RCC 7860 (cell line): ENCODE measurements at regions not wholly inside any gene's neighbourhood (a gene's known extent, or its start where the extent isn't known, plus 50 kb on each side); places are given as distances from the start of the nearest gene placed in this dataset.
"Not testable (repeated sequence)": the region's sequence is repeated elsewhere in the genome, so short reads cannot be mapped to it uniquely, and the experiment has no call there.

Experiments used
- DNase-seq: peaks from one replicate; pipeline ENCODE4 v3.0.0-alpha.2; 2015; ENCODE audit warnings: low spot score
- FAIRE-seq: peaks from 2 replicates; lab custom pipeline; 2012; peaks lifted over from hg19 to GRCh38; lab: Jason Lieb, UNC

DNA sequence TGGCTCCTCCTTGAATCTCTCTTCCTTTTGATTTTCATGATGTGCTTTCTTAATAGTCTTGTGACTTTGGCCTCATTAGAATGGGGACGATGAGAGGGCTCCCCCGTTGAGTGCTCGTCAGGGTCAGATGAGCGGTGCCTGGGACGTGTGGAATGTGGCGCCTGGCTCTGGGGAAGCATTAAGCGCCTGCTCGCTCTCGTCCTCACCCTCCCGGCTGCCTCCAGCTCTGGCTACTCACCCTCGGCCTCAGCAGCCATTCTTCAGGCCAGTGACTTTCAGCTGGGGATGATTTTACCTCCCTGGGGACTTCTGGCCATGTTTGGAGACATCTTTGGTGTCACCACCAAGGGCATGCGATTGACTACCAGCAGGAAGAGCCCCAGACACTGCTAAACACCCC, 69.7 kb downstream of the RPS6KA4 start:
- DNase-seq (no peak), FAIRE-seq (no peak)

DNA sequence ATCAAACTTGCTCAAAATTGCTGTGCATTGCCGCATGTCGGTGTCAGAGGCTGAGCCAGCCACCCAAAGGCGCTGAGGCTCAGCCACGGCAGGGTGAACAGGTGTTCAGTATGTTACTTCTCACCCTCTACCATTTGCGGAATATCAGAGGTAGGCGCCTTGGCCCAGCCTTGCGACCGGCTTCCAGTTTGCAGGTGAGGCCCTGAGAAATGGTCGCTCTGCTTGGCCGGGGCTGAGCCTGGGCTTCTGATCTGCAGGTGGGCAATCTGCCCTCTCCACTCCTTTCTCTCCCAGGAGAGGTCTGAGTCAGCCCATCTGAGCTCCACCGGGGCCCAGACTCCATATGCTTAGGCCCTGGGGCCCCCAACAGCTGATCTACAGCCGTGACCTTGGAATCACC, 71.0 kb downstream of the RPS6KA4 start:
- DNase-seq, result no peak
- FAIRE-seq, result no peak

DNA sequence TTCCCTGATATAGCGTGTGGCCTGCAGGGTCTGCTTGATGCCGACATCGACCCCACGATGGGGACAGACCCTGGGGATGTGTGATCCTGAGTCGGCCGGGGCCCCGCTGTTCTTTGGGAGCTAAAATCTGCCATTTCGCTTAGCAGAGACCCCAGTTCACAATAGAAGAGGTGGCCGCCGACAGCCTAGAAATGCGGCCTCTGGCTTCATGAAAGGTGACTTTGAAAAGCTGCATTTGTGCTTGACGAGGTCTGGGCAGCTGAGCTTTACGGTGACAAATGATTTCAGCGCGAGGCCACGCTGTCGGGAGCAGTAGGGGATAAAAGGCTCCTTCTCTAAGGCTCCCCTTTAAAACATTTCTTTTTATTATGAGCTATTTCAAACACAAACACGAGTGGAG, 71.7 kb downstream of the RPS6KA4 start:
- FAIRE-seq (no peak), DNase-seq (no peak)

DNA sequence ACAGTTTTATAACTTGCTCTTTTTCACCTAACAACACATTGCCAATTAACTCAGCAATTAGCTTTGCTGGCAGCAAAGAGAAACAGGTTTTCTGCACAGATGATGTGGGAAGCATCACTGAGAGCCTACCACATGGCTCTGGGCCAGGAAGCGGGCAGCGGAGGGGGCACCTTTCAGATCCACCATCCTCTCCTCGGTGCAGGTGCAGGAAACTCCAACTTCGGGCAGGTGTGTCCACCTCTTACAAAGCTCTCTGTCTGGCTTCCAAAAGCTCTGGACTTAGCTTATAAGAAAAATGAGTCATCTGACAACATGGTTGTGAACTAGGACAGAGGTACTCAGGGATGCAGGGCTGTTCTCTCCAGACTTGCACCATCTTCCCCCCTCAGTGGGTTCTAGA, 77.0 kb downstream of the RPS6KA4 start:
- DNase-seq (no peak), FAIRE-seq (no peak)

DNA sequence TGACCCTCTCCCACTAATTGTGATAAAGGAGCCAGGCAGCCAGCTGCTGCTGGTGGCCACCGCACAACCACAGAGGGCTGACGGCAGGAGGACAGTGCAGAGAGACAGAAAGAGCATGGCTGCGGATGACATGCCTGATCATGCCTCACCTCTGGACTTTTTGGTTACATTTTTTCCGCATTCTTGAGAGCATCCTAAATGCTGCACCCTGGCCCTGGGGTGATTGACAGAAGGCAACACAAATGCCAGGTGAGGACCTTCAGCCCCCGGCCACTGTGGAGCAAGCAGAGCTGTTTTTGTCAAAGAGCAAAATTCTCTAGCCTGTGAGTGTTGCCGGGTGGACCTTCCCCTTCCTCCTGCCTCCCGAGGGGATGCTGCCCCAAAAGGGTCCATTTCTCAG, 78.5 kb downstream of the RPS6KA4 start:
- FAIRE-seq (no peak), DNase-seq (no peak)

DNA sequence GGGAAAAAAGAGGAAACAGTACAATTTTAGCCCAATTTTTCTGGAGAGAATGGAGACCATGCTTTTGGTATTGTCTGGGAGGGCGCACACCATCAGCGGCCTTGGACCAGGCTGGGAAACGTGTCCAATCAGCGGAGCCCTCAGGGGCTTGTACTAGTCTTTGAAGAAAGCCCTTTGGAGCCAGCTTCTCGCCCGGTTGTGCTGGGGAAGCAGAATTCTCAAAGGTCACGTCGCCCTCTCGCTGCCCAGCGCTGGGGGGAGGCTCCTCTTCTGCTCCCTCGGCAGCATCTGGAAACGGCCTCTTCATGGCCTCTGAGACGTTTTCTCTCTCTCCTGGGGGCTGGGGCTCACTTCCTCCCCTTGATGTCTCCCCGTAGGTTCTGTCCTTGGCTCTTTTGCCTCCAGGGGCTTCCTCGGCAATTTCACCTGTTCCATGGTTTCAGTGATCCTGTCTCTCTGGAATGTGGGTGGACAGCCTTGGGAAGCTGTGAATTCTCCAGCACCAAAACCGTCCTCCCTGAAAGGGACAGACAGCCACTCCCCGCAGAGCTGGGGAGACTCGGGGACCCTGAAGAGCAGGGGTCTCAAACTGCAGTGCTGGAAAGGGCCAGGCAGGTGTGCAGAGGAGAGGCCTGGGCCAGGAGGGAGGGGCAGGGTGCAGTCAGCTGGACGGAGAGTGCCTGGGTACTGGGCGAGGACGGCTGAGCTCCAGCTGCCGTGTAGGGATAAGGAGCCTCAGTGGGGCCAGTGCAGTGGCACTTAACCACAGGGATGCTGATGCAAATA, 80.2 kb downstream of the RPS6KA4 start:
- FAIRE-seq (no peak), DNase-seq (no peak)

DNA sequence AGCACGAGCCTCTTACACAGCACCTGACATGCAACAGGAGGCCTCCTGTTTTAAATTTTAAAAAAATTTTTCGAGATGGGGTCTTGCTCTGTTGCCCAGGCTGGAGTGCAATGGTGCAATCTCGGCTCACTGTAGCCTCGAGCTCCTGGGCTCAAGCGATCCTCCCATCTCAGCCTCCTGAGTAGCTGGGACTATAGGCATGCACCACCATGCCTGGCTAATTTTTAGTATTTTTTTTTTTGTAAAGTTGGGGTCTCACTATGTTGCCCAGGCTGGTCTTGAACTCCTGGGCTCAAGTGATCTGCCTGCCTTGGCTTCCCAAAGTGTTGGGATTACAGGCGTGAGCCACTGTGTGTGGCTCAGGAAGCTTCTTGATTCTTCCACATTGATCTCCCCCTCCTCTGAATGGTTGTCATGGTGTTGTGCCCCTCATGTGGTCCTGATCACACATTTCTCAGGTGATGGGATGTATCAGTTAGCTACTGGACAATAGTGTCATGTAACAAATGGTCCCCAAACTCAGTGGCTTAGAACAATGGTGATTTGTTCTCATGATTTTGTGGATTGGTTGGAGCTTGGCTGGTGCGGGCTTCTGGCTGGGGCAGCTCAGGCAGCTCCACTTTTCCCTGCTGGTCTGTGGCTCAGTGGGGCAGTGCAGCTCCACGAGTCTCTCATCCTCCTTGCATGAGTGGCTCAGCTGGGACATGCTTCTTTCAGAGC, 81.0 kb downstream of the RPS6KA4 start:
- DNase-seq, FAIRE-seq: not testable (repeated sequence)

DNA sequence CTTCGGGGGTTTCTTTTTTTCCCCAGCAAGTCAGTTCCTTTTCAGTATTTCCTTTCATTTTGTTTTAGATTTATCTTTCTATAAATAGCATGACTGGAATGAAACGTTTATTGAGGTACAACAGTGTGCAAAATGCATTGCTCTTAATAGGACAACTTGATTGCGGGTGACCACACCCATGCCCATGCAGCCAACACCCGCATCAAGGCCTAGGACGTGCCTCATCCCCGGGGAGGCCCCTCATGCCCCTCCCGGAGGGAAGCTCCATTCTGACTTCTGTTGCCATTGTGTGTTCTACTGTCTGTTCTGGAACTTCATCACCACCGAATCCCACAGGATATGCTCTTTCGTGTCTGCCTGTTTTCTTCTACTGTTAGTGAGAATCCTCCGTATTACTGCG, 82.2 kb downstream of the RPS6KA4 start:
- FAIRE-seq, result no peak
- DNase-seq, result no peak

DNA sequence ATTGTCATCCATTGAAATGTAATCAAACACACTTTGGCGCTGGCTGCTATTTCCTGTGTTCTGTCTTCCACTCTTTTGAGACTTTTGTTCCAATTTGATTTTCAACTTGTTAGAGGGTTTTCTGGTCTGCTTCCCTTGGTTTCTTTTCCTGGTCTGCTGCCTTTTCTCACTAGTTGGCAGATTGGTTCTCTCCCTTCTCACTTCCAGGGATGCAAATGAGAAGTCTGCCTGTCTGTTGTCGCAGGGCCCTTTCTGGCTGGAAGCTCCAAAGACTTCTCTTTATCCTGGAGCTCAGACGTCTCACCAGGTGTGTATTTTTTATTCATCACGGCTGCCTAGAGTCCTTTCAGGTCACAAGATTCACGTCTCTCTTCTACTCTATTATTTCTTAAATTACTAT, 84.0 kb downstream of the RPS6KA4 start:
- FAIRE-seq, result no peak
- DNase-seq, result no peak

DNA sequence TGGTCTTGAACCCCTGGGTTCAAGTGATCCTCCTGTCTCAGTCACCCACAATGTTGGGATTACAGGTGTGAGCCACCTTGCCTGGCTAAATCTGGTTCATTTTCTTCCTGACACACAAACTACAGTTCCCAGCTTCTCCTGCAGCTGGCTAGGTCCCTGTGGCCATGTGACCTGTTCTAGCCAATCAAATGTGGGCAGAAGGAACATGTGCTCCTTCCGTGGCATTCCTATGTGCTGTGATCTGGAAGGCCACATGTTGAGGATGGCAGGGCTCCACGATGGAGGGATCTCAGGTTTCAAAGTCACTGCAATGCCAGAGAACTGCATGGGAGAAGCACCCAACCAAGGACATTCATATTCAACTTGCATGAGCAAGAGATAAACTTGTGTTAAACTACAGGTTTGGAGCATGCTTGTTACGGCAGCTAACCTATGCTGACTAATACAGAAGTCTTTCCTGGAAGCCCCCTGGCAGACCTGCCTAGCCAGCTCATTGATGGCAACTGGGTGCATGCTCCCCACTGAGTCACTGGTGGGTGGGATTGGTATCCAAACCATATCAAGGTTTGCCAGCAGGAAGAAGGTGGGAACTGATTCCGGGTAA, 86.0 kb downstream of the RPS6KA4 start:
- FAIRE-seq, result no peak
- DNase-seq, result no peak

DNA sequence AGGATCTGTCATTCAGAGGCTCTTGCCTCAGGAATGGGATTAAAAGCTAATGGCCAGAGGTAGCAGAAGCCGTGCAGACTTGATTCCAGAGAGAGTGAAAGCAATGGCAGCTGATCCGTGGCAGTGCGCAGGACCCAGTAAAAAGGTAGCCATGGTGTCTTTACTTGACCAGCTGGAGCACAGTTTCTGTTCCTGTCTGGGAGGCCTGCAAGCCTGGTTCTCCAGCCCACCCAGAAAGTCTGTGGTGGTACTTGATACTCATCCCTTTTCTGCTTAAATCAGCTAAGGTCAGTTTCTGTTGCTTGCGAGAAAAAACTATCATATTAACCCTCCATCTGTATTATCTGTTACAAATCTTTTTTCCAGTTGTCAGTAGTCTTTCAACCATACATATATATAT, 86.7 kb downstream of the RPS6KA4 start:
- DNase-seq, result no peak
- FAIRE-seq, result no peak

DNA sequence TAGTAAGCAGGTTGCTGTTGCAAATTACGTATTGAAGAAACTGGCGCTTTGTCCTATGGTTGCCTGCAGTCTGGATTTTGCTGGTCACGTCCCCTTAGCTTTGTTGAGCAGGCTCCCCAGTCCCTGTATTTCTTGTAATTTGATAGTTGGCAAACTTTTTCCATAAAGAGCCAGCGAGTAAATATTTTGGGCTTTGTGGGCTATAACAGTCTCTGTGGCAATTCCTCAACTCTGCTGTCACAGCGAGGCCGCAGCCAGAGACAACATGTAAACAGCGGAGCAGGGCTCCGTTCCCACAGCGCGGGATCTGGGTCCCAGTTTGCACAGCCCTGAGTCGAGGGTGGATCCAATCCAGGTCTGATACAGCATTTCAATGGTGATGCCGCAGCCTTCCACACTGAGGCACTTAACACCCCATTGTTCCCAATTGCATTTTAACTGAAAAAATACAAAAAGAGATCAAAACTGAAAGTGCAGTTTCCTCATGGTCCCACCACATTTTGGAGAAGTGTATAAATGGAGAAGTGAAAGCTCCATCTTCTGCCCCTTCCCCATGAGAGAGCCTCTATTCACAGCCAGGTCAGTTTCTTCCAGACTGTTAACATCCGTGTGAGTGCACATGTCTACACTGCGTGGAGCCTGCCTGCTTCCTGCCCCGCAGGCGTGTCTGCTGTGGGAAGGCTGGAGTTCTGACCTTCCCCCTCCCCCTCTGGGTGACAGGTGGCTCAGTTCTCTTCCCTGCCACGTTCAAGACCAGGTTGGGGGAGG, 89.1 kb downstream of the RPS6KA4 start:
- no peak for DNase-seq
- FAIRE-seq, result no peak

DNA sequence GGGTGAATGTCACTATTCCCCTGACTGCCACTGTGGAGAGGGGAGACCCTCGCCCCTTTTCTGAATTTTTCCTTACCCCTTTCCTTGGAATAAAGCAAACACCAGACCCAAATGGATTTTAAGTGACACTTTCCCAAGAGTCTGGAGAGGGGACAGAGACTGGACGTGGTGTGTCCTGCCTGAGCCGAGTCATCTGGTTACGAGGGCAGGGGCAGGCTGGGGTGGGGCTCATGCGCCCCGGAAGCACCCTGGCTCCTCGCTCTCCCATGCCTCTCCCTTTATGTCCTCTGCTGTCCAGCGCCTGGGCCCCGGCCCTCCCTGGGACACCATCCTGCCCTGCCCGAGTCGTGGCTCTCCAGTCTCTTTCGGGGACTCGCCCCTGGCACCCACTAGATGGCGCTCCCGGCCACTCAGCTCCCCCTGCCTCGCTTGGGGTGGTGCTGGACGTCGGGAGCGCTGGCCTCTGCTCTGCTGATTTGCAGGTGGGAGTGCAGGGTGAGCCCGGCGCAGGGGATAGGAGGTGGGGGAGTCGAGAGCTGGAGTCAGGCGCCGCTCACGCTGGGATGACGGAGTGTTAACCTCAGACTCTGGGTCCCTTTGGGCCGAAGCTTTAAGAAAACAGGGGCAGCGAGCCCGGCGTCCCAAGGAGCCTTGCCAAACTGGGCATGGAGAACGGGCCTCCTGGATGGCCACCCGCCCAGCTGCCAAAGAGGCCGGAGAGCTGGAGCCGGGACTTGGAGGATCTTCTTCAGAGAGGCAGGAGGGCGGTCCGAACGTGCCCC, 89.8 kb downstream of the RPS6KA4 start:
- FAIRE-seq (no peak), DNase-seq (peak; percentile 42)

DNA sequence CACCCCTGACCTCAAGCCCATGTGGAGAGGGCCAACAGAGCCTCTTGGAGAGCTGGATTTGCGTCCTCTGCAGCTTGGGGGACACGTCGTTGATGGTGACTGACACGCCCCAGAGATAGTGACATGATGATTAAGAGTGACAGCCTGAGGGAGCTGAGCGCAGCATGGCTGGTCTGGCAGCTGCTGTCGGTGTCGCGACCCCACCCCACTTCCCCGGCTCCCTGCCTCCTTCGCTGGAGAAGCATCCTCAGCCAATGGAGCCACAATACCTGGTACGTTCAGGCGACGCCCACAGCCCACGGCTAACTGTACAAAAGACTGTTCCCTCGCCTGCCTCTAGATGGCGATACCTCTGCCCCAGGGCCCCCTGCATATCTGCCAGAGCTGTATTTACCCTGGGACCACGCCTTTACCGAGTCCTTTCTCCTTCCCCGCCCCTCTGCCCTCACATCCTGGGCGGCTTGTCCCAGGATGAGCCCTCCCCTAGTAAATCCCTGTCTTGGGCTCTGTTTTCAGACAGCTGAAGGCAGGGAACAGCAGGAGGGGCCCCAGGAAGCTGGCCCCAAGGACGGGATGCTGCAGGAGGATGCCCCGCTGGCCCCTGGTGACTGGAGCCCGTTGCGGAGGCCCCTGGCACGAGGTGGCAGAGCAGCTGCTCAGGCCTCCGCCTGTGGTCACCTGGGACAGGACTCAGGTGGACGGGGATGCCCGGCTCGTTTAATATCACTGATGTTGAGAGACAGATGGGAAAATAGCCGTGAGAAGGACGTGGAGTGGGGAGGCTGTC, 90.6 kb downstream of the RPS6KA4 start:
- FAIRE-seq, result no peak
- peak; percentile 49 for DNase-seq

DNA sequence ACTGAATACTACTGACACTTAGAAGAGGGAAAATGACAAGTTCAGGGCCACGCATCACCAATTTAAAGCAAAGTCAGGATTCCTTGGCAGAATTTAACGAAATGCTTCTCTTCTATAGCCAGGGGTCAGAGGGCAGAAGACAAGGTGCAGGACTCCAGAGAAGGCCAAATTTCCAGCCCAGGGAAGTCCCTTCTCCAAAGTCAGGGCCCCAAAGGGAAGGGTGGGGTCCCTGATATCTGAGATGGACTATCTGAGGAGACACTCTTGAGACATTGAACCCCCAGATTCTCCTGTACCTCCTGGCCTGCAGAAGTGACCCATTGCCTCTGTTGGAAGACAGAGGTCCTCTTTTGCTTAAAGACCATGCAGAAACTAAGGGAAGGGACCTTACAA, 91.2 kb downstream of the RPS6KA4 start:
- DNase-seq, result no peak
- FAIRE-seq, result no peak

DNA sequence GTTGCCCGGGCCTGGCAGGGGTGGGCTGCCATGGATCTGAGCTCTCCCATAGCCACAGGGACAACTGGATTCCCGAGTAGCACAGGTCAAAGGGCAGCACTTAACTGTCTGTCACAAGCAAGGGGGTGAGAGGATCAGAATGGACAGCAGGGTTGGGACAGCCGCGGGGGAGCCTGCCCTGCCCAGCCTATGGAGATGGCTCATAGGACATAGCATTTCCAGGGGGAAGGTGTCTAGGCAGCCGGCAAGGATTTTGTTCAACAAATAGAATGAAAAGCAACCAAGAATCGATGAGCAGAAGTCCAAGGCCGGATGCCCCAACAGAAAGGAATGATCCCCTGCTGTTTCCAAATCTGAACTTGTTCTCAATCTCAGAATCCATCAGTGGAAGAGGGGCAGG, 92.9 kb downstream of the RPS6KA4 start:
- DNase-seq (no peak), FAIRE-seq (no peak)

DNA sequence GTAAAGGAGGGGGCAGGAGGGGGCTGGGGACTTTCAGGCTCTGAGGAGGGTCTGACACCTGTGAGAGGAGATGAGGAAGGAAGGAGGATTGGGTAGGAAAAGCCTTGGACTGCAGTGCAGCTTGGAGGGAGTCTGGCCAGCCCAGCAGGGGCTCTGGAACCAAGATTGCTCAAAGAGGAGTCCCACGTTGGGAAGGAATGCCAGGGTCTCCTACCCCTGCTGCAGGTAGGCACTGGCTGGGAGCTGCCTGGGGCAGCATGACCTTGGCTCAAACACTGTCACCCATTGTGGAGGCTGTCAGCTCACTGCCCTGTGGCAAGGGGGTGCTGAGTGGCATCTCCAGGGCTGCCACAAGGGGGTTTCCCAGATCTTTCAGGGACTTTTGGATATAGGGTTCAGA, 94.5 kb downstream of the RPS6KA4 start:
- no peak for FAIRE-seq
- DNase-seq, result no peak

DNA sequence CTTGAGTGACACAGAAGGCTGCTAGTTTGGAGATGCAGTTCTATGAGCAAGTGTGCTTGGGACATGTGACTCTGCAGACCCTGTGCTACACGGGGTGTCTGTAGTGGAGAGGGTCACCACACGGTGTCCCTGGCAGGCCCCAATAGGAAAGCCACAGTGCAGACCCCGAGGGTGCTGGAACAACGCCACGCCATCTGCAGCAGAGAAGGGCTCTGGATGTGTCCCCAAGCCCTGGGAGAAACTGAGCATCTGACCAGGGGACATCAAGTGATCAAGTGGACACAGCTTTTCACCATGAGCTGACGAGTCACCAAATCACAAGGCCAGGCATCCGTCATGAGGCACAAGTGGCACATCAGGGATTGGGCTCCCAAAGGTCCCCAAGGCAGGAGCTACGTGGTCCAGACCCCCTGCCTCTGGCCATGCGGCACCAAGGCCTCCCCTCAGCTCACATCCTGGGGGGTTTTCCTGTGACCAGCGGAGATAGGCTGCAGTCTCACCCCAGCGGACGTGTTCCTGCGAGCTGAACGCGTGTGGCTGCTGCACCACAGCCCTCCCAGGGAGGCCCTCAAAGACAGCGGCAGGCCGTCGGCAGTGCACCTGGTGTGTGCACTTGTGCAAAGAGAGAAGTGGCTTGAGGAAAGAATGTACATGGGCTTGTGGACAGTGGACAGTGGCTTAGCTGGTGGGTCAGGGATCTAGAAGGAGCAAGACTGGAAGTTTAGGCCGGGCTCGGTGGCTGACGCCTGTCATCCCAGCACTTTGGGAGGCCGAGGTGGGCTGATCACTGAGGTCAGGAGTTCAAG, 96.7 kb downstream of the RPS6KA4 start:
- FAIRE-seq (no peak), DNase-seq (no peak)
